HT1080 (cell line): ENCODE measurements at regions not wholly inside any gene's neighbourhood (a gene's known extent, or its start where the extent isn't known, plus 50 kb on each side); places are given as distances from the start of the nearest gene placed in this dataset.

Experiments
- DNase-seq: peaks from one replicate; pipeline ENCODE4 v3.0.0-alpha.2; 2015; ENCODE audit warnings: low read depth

- no peak for DNase-seq
These were observed 395.8 kb upstream of the DMD start for GRCh38 chrX:33607042-33607595.

- no peak for DNase-seq
These were observed 394.6 kb upstream of the DMD start for GRCh38 chrX:33605997-33606396.

DNA sequence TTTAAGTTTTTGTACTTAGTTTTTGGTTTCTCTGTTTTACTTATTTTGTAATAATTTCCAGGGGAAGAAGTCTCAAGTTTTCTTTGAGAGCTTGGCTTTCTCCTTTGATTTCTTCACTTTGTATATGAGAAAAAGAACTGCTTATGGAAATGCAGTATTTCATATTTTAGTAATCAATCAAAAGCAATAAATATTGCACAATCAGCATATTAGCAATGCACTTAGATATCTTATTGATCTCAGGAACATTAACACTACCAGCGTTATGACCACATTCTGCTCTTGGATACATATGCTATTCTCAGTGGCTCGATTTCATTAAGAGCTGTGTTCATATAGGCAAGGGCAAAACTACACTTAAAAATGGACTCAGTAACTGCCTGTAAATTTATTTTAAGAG lies 381.0 kb upstream of the DMD start:
- no peak for DNase-seq

- DNase-seq = peak; percentile 9
These were observed 378.0 kb upstream of the DMD start for GRCh38 chrX:33589316-33589715.

- DNase-seq = no peak
These were observed 332.4 kb upstream of the DMD start for GRCh38 chrX:33543757-33544156.
